ENCODE measurements at regions not wholly inside any gene's neighbourhood (a gene's known extent, or its start where the extent isn't known, plus 50 kb on each side); places are given as distances from the start of the nearest gene placed in this dataset.

- no peak for TF ChIP-seq SMC3 (IDR thresholded peaks at IDR 0.05)
- TF ChIP-seq BHLHE40 (IDR thresholded peaks at IDR 0.05; ENCODE audit: low read depth, low read length), result no peak
- no peak for TF ChIP-seq MAX (IDR thresholded peaks at IDR 0.05)
- TF ChIP-seq ZNF302 (CRISPR knock-in tag; IDR thresholded peaks at IDR 0.05), result no peak
- TF ChIP-seq CTCF (IDR thresholded peaks at IDR 0.05), result no peak
- TF ChIP-seq CBX8 (IDR thresholded peaks at IDR 0.05), result no peak
- TF ChIP-seq RAD21 (conservative IDR thresholded peaks at IDR 0.05 in 1 of 2, IDR thresholded peaks at IDR 0.05 in 1 of 2), result no peak
- TF ChIP-seq POLR2A (IDR thresholded peaks at IDR 0.05; ENCODE audit: low read length), result no peak
- no peak for TF ChIP-seq PHF8 (IDR thresholded peaks at IDR 0.05; ENCODE audit: borderline replicate concordance, low read depth)
- TF ChIP-seq MAFK (IDR thresholded peaks at IDR 0.05; ENCODE audit: partially characterized antibody), result no peak
- TF ChIP-seq ESRRA (IDR thresholded peaks at IDR 0.05; ENCODE audit: borderline replicate concordance, low read length), result no peak
- TF ChIP-seq POLR2AphosphoS2 (conservative IDR thresholded peaks at IDR 0.05; ENCODE audit: low read length), result no peak
- TF ChIP-seq EHF (CRISPR knock-in tag; IDR thresholded peaks at IDR 0.05), result no peak
Measured at GRCh38 chr1:147475488-147475887, 65.8 kb upstream of the BCL9 start.
